ENCODE measurements at regions not wholly inside any gene's neighbourhood (a gene's known extent, or its start where the extent isn't known, plus 50 kb on each side); places are given as distances from the start of the nearest gene placed in this dataset.

DNA sequence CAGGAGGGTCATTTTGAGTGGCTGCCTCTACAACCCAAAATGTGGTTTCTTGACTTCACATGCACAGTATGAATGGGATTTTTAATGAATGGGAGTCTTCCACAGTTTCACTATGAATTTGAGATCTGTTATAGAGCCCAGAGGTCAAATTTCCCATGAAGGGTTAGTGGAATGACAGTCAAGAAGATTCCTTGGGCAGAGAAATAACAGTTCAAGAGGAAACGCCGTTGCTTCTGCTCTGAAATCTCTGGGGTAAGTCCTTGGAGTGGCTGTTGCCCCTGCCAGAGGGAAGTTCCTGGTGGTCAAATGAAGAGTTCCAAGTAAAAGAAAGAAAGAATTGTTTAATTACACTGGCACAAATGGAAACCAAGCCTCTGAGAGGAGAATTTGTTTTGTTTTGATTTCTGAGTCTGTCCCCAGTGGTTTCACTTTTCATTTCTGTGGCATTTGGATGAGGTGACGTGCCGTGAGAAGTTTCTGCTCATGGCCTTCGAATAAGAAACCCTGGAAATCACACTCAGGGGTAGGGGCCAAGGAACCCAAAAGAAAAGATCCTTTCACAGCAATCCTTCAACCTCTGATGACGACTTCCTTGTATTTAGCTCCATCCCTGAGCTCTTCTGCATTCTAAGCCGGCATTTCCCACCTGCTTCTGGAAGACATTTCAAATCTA lies 77.5 kb upstream of the IL12A start:
- no peak for DNase-seq (ENCODE audit: low read depth)
- TF ChIP-seq, protein P1, sequence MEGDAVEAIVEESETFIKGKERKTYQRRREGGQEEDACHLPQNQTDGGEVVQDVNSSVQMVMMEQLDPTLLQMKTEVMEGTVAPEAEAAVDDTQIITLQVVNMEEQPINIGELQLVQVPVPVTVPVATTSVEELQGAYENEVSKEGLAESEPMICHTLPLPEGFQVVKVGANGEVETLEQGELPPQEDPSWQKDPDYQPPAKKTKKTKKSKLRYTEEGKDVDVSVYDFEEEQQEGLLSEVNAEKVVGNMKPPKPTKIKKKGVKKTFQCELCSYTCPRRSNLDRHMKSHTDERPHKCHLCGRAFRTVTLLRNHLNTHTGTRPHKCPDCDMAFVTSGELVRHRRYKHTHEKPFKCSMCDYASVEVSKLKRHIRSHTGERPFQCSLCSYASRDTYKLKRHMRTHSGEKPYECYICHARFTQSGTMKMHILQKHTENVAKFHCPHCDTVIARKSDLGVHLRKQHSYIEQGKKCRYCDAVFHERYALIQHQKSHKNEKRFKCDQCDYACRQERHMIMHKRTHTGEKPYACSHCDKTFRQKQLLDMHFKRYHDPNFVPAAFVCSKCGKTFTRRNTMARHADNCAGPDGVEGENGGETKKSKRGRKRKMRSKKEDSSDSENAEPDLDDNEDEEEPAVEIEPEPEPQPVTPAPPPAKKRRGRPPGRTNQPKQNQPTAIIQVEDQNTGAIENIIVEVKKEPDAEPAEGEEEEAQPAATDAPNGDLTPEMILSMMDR (conservative IDR thresholded peaks at IDR 0.05; ENCODE audit: low read depth, low read length) = no peak
- H3K4me3 ChIP-seq (ENCODE audit: low read depth, low read length) = no peak overlapping the region

DNA sequence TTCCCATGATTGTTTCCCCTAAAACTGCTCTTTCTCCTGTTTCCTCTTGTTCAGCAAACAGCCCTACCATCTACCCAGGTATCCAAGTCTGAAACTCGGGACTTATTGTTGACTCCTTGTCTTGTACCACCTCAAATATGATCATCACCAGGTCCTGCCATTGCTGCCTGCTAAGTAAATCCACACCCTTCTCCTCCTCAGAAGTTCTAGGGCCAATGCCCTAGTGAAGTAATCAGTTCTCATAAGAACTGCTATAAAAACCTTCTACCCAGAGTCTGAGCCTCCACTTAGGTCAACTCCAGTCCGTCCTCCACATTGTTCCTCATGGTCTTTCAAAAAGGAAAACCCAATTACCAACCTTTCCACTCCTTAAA lies 77.0 kb upstream of the IL12A start:
- H3K4me3 ChIP-seq (ENCODE audit: low read depth, low read length) = no peak overlapping the region
- TF ChIP-seq, protein P1 (conservative IDR thresholded peaks at IDR 0.05; ENCODE audit: low read depth, low read length) = no peak
- DNase-seq (ENCODE audit: low read depth) = no peak

DNA sequence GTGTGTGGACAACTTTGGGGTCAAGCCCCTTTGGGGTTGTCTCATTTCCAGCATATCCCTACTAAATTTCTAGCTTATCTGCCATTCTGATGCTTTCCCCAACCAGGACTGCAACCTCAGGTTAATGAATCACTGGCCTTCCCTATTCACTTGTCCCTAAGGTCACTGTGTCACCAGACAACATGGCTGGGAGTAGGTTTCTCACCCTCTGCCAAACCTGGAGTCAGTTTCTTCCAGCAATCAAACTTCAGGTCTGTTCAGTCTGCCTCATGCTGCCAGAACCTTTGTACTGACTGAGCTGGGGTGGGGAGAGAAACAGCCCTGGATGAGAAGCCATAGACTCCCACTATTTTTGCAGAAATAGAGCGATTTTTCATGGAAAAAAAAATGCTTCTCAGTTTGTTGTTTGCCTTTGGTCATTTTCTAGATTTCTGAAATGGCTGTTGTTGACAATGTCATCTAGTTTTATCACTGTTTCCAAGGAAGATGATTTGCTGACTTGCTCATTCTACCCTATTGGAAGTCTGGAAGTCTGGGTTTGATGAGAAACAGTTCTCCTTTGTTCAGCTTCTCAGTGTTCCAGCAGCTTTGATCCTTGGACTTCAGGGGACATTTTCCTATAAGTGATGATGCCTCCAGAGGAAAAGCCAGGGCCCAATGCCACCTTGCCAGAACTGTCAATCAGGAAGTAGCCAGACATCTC lies 74.8 kb upstream of the IL12A start:
- TF ChIP-seq, protein P1 (conservative IDR thresholded peaks at IDR 0.05; ENCODE audit: low read depth, low read length) = no peak
- no peak for DNase-seq (ENCODE audit: low read depth)
- H3K4me3 ChIP-seq (ENCODE audit: low read depth, low read length) = no peak overlapping the region

DNA sequence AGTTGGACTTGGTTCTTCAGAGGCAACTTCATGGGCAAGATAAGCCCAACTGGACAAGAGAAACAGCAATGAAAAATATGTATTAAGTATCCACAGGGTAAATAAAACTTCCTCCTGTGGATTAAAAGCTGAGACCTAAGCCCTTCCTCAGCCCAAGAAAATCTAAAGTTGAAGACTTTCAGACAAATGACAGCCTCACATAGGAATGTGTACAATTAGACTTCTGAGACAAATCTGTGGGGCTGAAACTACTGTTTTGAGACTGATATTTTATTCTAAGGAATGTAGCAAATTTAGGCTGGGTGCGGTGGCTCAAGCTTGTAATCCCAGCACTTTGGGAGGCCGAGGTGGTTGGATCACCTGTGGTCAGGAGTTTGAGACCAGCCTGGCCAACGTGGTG lies 74.2 kb upstream of the IL12A start:
- no peak overlapping the region for H3K4me3 ChIP-seq (ENCODE audit: low read depth, low read length)
- DNase-seq (ENCODE audit: low read depth) = no peak
- TF ChIP-seq, protein P1 (conservative IDR thresholded peaks at IDR 0.05; ENCODE audit: low read depth, low read length) = no peak

DNA sequence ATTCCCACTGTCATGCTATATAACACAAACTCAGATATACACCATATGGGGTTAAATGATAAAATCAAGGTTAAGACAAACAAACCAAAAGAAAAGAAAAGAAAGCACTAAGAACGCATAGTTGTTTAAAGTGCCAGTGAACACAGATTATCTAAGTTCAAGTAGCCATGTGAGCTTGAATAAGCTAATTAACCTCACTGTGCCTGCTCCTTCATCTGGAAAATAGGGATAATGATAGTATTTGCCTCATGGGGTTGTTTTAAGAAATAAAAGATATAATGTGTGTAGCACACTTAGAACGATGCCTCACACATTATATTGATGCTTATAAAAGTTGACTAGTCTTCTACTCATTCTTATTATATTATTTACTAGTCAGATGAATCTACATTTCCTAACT lies 72.6 kb upstream of the IL12A start:
- no peak overlapping the region for H3K4me3 ChIP-seq (ENCODE audit: low read depth, low read length)
- no peak for DNase-seq (ENCODE audit: low read depth)
- TF ChIP-seq, protein P1 (conservative IDR thresholded peaks at IDR 0.05; ENCODE audit: low read depth, low read length) = no peak

DNA sequence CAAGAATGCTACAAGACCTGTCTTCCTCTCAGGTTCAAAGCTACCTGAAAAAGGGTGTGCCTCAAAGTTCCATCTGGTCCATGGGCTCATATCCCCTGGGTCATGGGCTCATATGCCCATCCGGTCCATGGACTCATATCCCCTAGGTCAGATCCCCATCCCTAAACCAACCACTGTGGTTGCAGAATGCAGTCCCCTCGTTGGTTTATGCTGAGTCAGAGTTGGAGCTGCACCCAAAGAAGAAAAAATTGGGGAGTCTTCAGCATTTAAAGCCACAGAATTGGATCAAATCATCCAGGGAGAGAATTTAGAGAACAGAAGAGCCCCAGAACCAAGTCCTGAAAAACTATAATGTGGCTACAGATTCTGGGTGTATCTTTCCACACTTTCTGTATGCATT lies 71.5 kb upstream of the IL12A start:
- TF ChIP-seq, protein P1 (conservative IDR thresholded peaks at IDR 0.05; ENCODE audit: low read depth, low read length) = no peak
- H3K4me3 ChIP-seq (ENCODE audit: low read depth, low read length) = no peak overlapping the region
- DNase-seq (ENCODE audit: low read depth) = no peak

DNA sequence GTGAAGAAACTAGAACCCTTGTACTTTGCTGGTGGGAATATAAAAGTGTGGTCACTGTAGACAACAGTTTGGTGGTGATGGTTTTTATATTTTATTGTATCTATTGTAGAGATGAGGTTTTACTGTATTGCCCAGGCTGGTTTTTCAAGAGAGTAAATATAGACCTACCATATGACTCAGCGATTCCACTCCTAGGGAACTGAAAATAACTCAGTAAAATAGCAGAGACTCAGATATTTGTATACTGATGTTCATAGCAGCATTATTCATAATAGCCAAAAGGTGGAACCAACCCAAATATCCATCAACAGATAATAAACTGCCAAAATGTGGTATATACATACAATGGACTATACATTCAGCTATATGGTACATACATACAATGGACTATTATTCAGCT lies 68.8 kb upstream of the IL12A start:
- no peak overlapping the region for H3K4me3 ChIP-seq (ENCODE audit: low read depth, low read length)
- TF ChIP-seq, protein P1 (conservative IDR thresholded peaks at IDR 0.05; ENCODE audit: low read depth, low read length) = no peak
- no peak for DNase-seq (ENCODE audit: low read depth)
